SK-N-DZ (cell line): ENCODE measurements at regions not wholly inside any gene's neighbourhood (a gene's known extent, or its start where the extent isn't known, plus 50 kb on each side); places are given as distances from the start of the nearest gene placed in this dataset.

ENCODE experiments used
- DNase-seq: peaks from one replicate; pipeline ENCODE4 v3.0.0-alpha.2; 2015; ENCODE audit warnings: low spot score

DNA sequence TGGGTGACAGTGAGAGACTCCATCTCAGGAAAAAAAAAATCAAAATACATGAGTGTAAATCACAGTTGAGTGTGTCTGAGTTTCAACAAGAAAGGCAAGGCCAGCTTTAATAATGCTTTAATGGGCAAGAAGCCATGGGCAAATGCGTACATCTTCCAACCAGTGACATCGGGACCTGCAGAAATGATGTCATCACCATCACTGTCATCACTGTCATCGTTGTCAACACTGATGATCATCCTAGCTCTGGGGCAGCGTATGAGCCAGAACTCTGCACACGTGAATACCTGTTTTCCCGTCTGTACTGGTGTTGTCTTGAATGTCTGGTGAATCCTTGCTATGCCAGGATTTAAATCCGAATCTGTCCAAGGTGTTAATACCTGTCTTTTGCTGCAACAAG is 712.5 kb downstream of the BRD1 start:
- no peak for DNase-seq

DNA sequence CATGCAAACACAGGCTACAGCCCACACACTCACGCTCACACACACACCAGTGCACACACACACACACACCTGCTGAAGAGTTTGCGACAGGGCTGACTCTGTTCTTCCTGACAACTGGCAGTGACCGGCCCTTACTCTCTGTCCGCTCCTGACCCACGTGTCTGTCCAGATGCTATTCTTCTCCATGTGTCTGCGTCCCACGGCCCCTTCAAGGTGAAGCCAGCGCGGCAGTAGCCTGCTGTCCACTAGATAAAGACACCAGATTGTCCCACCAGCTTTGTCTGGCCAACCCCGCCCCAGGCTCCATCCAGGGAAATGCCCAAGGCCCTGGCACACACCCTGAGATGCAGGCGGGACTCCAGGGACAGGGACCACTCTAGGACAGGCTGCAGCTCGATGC is 713.9 kb downstream of the BRD1 start:
- DNase-seq, result no peak

DNA sequence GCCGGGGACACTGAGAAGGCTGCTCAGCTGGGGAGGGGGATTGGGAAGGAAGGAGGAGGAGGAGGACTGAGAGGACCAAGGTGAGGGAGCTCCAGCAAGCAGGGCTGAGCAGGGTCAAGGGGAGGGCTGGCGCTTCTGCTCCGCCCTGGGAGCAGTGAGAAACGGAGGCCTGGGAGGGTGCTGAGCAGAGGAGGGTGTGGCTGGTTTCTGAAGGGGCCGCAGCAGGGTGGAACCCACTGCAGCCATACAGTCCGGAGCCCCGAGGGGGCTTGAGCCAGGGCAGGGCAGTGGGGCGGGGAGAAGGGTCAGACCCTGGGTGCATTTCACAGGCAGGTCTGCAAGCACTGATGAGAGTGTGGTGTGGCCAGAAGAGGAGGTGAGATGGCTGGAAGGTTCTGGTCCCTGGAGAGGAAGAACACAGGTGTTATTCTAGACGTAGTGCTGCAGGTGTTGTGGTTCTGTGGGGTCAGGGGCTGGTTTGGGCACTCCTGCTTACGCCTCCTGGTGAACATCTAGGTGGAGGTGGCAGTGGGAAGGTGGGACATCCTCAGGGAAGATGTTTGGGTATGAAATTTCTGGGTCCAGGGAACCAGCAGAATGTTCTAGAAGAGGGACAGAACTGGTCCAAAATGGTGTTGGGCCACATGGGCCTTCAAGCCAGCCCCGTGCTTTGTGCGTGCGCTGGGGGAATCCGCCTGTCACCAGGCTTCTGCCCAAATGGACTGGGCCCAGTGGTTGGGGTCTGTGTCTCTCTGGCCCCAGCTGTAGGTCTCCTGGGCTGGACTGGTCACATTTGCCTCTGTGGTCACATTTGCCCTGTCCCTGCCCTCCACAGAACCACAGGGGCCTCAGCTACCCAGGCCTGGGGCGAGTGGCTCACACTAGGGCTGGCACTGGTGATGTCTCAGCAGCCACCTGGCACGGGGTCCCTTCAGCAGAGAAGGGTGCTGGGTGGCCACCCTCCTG is 714.7 kb downstream of the BRD1 start:
- no peak for DNase-seq

DNA sequence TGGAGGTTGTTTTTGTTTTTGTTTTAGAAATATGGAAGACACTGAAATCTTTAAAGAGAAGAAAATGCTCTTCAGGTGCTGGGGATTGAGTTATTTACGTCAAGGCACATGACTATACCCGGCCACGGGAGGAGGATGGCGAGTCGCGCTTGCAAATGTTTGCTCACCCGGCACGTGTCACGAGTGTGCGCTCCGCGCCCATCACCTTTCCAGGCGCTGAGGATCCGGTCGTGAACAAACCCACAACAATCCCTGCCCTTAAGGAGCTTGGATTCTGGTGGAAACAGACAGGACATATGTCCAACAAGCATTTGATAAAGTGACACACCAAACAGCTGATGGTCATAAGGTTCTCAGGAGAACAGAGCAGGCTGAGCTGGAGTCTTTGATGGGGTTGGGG is 715.5 kb downstream of the BRD1 start:
- DNase-seq, result no peak

DNA sequence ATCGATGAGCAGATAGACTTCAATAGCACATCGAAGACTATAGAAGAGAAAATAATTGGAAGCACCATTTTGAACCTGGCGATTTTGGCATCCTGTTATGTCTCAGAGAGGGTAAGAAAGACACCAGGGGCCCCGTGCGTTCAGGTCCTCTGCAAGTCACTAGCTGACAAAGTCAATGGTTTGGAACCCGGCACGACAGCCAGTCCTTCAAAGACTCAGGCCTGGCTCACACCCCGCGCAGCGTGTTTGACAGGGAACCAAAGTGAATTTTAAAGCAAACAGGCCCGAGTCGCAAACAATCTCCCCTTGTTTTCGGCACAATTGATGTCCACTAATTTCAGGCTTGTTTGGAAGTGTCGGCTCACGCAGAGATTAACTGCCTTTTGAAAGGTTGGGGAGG is 716.6 kb downstream of the BRD1 start:
- DNase-seq, result no peak

DNA sequence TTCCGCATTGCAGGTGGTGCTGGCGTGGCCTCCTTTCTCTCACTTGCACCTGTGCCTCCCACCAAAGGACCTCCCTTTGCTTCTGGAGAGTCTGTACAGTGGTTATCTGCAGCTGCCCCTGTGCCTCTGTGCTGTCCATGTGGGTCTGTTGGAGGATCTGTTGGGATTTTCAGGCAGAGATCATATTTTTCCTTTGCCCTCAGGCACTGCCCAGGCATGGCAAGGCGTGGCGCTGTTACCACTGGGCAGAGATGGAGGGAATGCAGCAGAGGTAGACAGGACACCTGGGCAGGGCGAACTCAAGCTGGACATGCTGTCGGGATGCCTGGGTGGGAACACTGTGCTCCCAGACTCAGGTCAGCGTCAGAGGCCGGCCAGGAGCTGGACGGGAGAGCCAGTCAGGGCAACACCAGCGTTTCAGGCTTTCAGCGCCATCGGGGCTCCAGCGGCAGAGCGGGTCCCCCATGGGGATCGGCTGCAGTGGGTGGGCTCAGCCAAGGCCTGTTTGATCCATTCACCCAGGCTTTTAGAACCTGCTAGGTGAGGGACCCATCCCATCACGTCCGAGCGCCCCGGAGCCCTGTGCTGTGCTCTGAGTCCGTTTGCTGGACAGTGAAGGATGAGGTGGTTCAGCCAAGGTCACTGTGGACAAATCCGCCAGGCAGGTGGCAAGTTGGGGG is 718.9 kb downstream of the BRD1 start:
- no peak for DNase-seq

DNA sequence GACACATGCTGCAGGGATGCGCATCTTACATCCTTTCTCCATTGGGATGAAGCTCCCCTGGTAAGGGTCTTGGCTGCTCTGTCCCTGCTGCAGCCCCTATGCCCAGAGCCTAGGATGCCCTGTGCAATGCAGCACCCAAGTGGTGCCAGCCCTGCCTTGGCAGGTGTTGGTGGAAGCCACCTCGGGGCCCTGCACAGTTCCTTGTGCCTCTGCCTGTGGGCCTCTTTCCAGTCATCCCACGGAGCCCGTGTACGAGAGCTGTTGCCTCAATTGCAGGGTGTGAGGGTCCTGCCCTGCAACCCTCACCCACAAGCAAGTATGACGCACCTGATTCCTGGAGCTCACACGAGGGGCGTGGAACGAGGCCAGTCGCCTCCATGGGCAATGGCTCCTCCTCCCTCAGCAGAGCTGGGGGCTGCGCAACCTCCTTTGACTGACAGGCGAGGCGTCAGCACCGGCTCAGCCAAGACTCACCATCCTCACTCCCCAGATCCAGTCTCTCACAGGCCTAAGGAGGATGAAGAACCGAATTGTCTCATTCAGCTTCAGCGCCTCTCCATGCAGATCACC is 719.6 kb downstream of the BRD1 start:
- no peak for DNase-seq

DNA sequence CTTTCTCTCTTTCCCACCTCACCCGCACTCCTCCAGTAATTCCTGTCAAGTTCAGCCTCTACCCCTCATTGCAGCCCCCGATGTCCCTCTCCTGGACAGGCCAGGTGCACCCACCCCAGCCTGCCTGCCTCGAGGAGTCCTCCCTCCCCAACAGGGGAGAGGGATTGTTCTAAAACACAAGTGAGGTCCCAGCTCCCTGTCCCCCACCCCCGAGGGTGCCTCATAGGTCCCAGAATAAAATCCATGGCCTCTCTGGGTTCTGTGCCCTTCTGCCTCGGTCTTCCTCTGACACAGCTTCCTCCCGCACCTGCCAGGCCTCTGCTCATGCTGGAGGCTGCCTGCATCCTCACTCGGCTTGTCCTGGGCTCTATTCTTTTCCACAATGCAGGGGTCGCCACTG is 720.1 kb downstream of the BRD1 start:
- no peak for DNase-seq

DNA sequence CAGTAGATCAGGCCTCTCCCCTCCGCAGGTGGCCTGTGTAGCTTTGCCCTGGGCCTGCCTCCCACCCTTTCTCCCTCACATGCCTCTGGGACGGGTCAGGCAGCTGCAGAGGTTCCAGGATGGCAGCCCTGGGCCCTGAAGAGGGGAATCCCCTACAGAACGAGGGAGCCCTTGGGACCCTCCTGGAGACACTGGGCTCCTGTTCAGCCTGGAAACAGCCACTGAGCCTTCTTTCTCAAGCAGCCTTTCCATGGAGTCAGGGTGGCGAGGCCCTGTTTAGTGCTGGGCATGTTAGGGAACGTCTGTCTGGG is 720.9 kb downstream of the BRD1 start:
- DNase-seq, result no peak

DNA sequence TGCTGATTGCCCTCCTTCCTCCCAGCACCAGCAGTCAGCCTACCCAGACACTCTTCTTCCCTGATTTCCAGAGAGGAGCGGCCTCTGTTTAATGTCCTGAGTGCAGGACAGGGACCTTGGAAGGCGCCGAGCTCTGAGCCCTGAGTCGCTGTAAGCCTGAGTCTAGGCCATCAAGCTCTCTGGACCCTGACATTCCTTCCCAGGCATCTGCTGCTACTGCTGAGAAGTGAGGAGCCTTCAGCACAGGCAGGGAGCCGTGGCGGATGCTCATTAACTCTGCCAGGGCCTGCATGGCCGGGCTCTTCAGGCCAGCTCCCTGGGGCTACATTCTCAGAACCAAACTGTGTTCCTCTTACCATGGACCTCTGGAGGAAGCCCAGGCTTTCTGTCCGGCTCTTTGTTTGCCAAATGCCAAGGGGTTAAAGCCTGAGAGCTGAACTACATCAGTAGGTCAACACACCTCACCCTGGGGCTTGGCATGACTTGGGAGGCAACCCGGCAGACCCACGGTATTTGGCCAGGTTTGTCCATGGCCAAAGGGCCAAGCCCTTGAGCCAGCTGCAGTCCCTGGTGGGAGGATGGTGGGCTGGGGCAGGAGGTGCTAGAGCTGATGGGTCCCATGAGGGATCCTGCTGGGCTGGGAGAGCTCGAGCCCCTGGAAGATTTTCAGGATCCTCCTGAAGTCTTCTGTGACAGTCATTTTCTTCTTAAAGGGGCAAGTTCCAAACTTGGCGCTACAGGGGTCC is 721.4 kb downstream of the BRD1 start:
- peak; percentile 78 for DNase-seq

DNA sequence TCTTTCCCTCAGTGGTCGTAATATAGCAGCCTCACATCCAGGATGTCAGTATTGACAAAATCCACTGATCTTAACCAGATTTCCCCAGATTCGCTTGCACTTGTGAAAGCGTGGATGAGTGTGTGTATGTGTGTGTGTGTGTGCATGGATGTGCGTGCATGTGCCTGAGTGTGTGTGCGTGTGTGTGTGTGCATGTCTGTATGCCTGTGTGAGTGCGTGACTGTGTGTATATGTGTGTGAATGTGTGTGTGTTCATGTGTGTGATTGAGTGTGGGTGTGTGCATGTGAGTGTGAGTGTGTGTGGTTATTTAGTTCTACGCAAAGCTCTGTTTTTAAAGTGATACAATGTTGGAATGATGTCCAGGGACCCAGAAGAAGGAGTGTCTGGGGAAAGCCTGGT is 723.2 kb downstream of the BRD1 start:
- no peak for DNase-seq

DNA sequence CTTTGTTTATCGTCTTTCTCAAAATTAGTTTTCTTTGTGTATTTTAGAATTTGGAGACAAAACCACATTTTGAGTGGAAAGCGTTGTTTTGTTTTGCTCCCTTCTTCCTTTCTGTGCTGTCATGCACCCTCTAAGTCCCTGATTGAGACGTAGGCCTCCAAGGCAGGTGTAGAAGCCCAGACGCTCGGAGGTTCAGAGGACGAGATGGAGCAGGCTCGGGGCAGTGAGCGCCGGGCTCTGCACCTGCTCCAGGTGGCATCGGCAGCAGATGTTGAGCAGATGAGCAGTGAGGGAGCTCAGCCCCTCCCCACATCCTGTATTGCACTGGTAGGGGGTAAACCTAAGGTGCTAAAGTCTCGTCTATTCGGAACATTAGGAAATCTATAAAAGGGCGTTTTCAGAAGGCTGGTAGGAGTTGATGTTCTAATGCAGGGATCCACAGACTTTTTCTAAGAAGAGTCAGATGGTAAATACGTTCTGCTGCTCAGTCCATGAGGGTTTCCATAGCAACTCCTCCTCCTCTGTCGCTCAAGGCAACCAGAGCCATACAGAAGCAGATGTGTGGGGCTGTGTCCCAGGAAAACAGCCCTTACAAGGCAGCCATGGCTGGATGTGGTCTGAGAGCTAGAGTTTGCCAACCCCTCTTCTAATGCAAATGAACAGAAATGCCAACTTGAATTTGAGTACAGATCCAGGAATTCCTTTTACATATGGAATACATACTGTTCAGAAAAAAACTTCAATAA is 724.2 kb downstream of the BRD1 start:
- peak; percentile 75 for DNase-seq

DNA sequence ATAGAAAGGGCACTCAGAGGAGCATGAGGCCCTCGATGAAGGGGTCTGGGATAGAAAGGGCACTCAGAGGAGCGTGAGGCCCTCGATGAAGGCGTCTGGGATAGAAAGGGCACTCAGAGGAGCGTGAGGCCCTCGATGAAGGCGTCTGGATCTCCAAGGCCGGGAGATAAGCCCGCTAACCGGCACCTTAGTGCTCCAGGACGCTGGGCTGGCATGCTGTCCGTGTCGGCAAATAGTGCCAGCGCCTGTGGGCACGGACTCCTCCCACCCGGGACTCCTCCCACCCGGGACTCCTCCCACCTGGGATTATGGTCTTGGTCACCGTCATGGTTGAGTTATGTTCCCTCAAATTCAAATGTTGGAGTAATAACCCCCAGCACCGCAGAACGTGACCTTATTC is 725.3 kb downstream of the BRD1 start:
- no peak for DNase-seq

DNA sequence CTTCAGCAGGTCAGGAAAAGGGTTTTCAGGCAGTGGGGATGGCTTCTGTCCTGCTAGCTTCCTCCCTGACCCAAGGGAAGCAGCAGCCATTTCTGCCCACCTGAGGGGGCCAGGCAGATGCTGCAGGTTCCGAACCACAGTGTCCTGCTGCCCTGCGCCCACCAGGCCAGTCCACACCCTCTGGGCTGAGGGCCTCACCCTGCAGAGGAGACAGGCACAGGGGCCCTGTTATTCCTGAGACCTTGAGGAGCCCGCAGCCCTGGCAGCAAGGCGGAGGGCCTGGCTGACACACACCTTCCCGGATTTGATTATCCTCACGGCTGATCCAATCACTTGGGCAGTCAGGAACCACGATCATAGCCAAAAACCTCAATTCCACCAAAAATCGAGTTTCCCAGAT is 725.8 kb downstream of the BRD1 start:
- no peak for DNase-seq

DNA sequence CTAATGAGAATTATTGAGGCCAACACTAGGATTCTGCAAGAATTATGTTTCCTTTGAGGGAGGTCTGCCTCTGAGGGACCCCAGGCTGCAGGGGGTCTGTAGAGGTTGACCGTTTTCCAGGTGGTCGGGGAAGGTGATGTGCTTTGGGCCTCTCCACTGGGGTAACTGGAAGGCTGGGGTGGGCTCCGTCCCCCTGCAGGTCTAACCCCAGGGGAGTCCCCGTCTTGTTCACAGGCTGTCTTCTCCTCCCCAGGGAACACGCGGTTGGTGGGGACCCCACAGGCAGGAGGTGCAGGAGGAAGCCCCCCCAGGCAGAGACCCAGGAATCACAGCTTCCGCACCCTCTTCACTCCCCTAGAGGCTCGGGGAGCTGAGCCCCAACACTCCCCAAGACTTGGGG is 726.4 kb downstream of the BRD1 start:
- no peak for DNase-seq

DNA sequence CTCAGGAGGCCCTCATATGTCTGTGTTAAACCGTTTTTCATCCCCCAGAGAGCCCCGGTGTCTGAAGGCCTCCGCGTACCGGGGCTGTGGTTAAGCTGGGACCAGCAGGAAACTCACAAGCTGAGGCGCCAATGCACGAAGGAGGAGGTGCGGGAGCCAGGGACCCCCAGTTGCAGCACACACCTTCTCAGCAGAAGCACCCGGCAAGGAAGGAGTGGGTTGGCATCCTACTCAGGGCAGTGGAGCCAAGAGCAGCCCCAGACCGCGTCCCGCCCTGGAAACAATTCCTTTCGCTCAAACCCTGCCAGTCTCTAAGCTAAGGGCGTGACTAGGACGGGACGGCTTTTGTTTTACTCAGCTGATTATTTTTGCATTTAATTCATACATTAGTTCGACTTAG is 726.9 kb downstream of the BRD1 start:
- DNase-seq, result no peak

DNA sequence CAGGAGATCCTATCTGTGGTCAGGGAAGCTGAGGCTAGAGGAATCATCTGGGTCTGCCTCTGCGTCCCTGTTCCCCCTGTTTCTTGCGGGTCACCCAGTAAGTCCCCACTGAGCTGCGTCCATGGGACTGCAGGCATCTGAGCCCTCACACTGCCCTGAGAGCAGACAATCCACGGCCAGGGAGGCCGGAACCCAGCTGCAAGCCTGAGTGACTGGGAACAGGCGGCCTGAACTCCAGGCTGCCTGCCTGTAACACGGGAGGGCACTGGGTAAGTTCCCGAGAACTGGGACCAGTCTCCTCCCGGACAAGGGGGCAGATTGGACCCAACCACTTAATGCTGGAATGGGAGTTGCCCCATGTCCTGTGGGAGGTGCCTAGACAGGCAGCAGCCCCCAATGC is 727.4 kb downstream of the BRD1 start:
- DNase-seq, result no peak

DNA sequence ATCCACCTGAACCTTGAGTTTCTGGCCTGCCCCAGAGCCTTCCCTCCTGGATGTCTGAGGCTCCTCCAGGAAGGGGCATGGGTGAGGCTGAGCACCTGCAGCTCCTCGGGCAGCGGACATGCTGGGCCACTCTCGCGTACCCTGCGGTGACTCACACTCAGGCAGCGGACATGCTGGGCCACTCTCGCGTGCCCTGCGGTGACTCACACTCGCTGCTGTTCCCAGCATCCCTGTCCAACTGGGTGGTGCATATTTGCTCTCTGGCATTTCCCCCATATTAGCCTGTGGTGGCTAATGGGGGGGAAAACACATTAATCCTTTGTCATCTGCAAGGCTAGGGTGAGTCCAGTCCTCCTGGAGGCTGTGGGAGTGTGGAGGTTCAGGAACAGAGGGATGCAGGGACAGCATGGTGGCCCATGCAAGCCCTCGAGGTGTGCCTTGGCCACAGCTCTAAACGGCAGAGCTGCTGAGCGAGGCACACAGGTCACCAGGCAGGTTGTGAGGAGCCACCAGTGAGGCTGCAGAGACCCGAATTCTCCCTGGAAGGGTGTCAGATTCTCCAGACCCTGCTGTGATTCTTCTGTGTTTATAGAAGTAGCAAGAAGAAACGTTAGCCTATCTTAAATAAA is 728.1 kb downstream of the BRD1 start:
- no peak for DNase-seq

DNA sequence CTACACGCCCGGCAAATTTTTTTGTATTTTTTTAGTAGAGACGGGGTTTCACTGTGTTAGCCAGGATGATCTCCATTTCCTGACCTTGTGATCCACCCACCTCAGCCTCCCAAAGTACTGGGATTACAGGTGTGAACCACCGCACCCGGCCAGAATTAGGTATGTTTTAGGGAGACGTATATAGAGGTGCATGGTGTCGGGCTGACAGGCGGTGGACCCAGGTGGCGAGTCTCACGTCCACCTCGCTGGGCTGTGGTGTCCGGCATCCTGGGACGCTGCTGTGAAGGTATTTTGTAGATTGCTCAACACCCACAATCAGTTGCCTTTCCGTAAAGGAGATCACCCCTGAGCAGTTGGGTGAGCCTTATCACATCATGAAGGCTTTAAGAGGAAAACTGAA is 728.6 kb downstream of the BRD1 start:
- no peak for DNase-seq

DNA sequence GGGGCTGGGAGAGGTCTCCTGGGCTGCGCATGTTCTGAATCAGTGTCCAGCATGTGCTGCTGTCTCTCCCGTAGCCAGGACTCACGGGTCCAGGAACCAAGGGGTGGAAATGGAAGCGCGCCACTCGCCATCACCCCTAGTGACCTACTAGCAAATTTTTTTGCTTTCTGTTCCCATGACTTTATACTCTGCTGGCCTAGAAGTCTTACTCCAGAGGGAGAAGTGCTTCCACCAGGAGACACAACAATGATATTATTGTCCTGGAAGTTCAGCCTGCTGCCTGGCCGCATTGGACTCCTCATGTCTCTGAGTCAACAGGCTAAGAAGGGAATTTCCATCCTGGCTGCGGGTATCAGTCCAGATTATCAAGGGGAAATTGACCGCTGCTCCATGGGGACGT is 729.7 kb downstream of the BRD1 start:
- DNase-seq, result no peak
